ENCODE measurements at regions not wholly inside any gene's neighbourhood (a gene's known extent, or its start where the extent isn't known, plus 50 kb on each side); places are given as distances from the start of the nearest gene placed in this dataset.

GRCh38 chr5:2019716-2020115, 137.0 kb upstream of the IRX4 start:
- no peak for TF ChIP-seq CTCF (IDR thresholded peaks at IDR 0.05)
- TF ChIP-seq POLR2A (IDR thresholded peaks at IDR 0.05) = no peak

Data from body of pancreas (tissue), 4 donors.